ENCODE measurements at regions not wholly inside any gene's neighbourhood (a gene's known extent, or its start where the extent isn't known, plus 50 kb on each side); places are given as distances from the start of the nearest gene placed in this dataset.

GRCh38 chr3:147812186-147812911 is 403.2 kb downstream of the ZIC1 start:
- H3K27me3 Mint-ChIP-seq (ENCODE audit: low read depth): no peaks in the 10 kb centered on the region
- H3K36me3 Mint-ChIP-seq (ENCODE audit: low read depth): no peaks in the 10 kb centered on the region
- DNase-seq (ENCODE audit: low spot score): no peak
- peaks cover 8% of the 10 kb centered on the region for H3K4me1 Mint-ChIP-seq (ENCODE audit: low read depth)
- no peaks in the 10 kb centered on the region for H3K9me3 Mint-ChIP-seq (ENCODE audit: low read depth)
- no peak overlapping the region for H3K4me3 Mint-ChIP-seq (ENCODE audit: unreplicated experiment)
- no peak overlapping the region for H3K27ac Mint-ChIP-seq (ENCODE audit: unreplicated experiment)
- TF ChIP-seq, protein P1, sequence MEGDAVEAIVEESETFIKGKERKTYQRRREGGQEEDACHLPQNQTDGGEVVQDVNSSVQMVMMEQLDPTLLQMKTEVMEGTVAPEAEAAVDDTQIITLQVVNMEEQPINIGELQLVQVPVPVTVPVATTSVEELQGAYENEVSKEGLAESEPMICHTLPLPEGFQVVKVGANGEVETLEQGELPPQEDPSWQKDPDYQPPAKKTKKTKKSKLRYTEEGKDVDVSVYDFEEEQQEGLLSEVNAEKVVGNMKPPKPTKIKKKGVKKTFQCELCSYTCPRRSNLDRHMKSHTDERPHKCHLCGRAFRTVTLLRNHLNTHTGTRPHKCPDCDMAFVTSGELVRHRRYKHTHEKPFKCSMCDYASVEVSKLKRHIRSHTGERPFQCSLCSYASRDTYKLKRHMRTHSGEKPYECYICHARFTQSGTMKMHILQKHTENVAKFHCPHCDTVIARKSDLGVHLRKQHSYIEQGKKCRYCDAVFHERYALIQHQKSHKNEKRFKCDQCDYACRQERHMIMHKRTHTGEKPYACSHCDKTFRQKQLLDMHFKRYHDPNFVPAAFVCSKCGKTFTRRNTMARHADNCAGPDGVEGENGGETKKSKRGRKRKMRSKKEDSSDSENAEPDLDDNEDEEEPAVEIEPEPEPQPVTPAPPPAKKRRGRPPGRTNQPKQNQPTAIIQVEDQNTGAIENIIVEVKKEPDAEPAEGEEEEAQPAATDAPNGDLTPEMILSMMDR (IDR thresholded peaks at IDR 0.05): no peak

GRCh38 chr3:147813256-147813655 is 404.1 kb downstream of the ZIC1 start:
- H3K9me3 Mint-ChIP-seq (ENCODE audit: low read depth): no peaks in the 10 kb centered on the region
- no peak overlapping the region for H3K27ac Mint-ChIP-seq (ENCODE audit: unreplicated experiment)
- H3K36me3 Mint-ChIP-seq (ENCODE audit: low read depth): no peaks in the 10 kb centered on the region
- H3K4me3 Mint-ChIP-seq (ENCODE audit: unreplicated experiment): no peak overlapping the region
- peaks cover 8% of the 10 kb centered on the region for H3K4me1 Mint-ChIP-seq (ENCODE audit: low read depth)
- DNase-seq (ENCODE audit: low spot score): no peak
- TF ChIP-seq, protein P1 (IDR thresholded peaks at IDR 0.05): no peak
- no peaks in the 10 kb centered on the region for H3K27me3 Mint-ChIP-seq (ENCODE audit: low read depth)

DNA sequence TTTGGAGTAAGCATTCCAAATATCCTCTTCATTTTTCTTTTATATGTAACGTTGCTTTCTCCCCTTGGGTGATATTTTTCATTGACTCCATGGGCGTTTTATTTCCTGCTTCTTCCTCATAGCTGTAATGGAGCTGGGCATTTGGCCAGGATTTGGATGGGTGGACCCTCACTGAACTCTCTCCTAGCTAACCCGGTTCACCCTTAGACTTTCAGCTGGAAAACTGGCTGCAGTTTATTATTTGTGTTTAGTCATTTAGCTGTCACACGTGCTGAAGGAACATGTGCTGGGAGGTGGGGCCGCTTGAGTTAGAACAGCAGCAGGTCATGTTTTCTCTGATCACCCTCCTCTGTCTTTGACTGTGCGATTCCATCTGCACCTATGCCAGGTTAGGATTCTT is 407.6 kb downstream of the ZIC1 start:
- no peak for DNase-seq (ENCODE audit: low spot score)
- Mint-ChIP-seq H3K27me3 (ENCODE audit: low read depth) (no peaks in the 10 kb centered on the region), H3K4me1 (ENCODE audit: low read depth) (peaks cover 8% of the 10 kb centered on the region), H3K4me3 (ENCODE audit: unreplicated experiment) (no peak overlapping the region), H3K36me3 (ENCODE audit: low read depth) (no peaks in the 10 kb centered on the region), H3K27ac (ENCODE audit: unreplicated experiment) (no peak overlapping the region), H3K9me3 (ENCODE audit: low read depth) (no peaks in the 10 kb centered on the region)
- TF ChIP-seq, protein P1 (IDR thresholded peaks at IDR 0.05): no peak

DNA sequence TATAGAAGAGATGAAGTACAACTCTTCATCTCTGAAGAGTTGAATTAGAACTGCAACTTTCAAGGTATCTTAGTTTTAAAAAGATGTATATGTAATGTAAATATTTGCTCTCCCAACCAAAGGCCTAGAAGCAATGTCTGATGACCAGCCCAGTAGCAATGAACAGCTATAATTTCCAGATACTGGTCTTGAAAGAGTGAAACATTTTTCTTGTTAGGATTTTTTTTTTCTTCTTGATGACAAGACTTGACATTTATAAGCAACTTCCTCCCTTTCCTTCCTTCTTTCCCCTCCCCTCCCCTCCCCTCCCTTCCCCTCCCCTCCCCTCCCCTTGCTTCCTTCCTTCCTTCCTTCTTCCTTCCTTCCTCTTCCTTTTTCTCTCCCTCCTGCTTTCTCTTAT is 423.4 kb downstream of the ZIC1 start:
- Mint-ChIP-seq H3K4me3 (ENCODE audit: unreplicated experiment) (no peak overlapping the region), H3K27ac (ENCODE audit: unreplicated experiment) (no peak overlapping the region)
- TF ChIP-seq, protein P1 (IDR thresholded peaks at IDR 0.05): no peak

GRCh38 chr3:147836330-147836729 is 427.2 kb downstream of the ZIC1 start:
- Mint-ChIP-seq H3K4me1 (ENCODE audit: low read depth) (no peaks in the 10 kb centered on the region), H3K4me3 (ENCODE audit: unreplicated experiment) (no peak overlapping the region), H3K27ac (ENCODE audit: unreplicated experiment) (no peak overlapping the region), H3K9me3 (ENCODE audit: low read depth) (no peaks in the 10 kb centered on the region), H3K27me3 (ENCODE audit: low read depth) (no peaks in the 10 kb centered on the region), H3K36me3 (ENCODE audit: low read depth) (no peaks in the 10 kb centered on the region)
- DNase-seq (ENCODE audit: low spot score): no peak
- TF ChIP-seq, protein P1 (IDR thresholded peaks at IDR 0.05): no peak

More for the DNA sequence above, 423.4 kb downstream of the ZIC1 start:
- DNase-seq (ENCODE audit: low spot score): no peak
- Mint-ChIP-seq H3K4me1 (ENCODE audit: low read depth) (no peaks in the 10 kb centered on the region), H3K36me3 (ENCODE audit: low read depth) (no peaks in the 10 kb centered on the region), H3K9me3 (ENCODE audit: low read depth) (no peaks in the 10 kb centered on the region), H3K27me3 (ENCODE audit: low read depth) (no peaks in the 10 kb centered on the region)

All from chondrocyte (in vitro differentiated cells).